OCI-LY7 (cell line): ENCODE measurements at regions not wholly inside any gene's neighbourhood (a gene's known extent, or its start where the extent isn't known, plus 50 kb on each side); places are given as distances from the start of the nearest gene placed in this dataset.

ENCODE experiments used
- EZH2phosphoT487 ChIP-seq: fragments of 200-600 bp; sonication (generic); IDR thresholded peaks from 2 replicates; pipeline ENCODE4 v1.6.1; 2018; ENCODE audit warnings: low read depth, borderline replicate concordance, mild to moderate bottlenecking, mixed run types, antibody characterized with exemption, low read length, moderate library complexity, mixed read lengths
- TF ChIP-seq, protein P1 (sequence below): fragments of 200-600 bp; sonication (generic); conservative IDR thresholded peaks from 2 replicates; pipeline ENCODE4 v1.5.1; 2014; ENCODE audit warnings: mild to moderate bottlenecking, antibody characterized with exemption, low read length, moderate library complexity, mixed read lengths

DNA sequence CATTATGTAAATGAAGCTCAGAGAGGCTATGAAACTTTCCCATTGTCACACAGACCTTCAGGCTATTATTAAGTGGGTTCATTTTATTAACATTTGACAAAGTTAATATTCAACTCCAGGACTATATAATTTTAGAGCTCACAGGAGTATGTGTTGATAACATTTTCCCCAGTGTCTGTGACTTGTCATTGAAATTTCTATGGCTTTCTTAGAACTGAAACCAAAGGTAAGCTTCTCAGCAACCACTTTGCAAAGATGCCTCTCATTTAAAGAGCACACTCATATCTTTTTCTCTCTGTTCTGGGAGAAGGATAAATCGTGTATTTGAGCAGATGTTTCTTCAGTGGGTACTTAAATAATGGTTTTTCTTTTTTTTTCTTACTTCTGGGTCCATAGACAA is 61.8 kb upstream of the LHCGR start:
- TF ChIP-seq, protein P1, sequence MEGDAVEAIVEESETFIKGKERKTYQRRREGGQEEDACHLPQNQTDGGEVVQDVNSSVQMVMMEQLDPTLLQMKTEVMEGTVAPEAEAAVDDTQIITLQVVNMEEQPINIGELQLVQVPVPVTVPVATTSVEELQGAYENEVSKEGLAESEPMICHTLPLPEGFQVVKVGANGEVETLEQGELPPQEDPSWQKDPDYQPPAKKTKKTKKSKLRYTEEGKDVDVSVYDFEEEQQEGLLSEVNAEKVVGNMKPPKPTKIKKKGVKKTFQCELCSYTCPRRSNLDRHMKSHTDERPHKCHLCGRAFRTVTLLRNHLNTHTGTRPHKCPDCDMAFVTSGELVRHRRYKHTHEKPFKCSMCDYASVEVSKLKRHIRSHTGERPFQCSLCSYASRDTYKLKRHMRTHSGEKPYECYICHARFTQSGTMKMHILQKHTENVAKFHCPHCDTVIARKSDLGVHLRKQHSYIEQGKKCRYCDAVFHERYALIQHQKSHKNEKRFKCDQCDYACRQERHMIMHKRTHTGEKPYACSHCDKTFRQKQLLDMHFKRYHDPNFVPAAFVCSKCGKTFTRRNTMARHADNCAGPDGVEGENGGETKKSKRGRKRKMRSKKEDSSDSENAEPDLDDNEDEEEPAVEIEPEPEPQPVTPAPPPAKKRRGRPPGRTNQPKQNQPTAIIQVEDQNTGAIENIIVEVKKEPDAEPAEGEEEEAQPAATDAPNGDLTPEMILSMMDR = no peak
- TF ChIP-seq EZH2phosphoT487 = no peak
